ENCODE measurements at regions not wholly inside any gene's neighbourhood (a gene's known extent, or its start where the extent isn't known, plus 50 kb on each side); places are given as distances from the start of the nearest gene placed in this dataset.

GRCh38 chr7:13578294-13578693 lies 411.2 kb downstream of the ETV1 start:
- no peak for ATAC-seq
- TF ChIP-seq ZBTB33 (IDR thresholded peaks at IDR 0.05; ENCODE audit: extremely low read depth, insufficient replicate concordance, low read length) (no peak), CTCF (IDR thresholded peaks at IDR 0.05 in 2 of 3, conservative IDR thresholded peaks at IDR 0.05 in 1 of 3; ENCODE audit: borderline replicate concordance in 1 of 3, insufficient read depth in 1 of 3, low read depth in 2 of 3, low read length in 2 of 3) (no peak), CBX3 (IDR thresholded peaks at IDR 0.05; ENCODE audit: low read depth) (no peak), YY1 (IDR thresholded peaks at IDR 0.05; ENCODE audit: extremely low read depth, insufficient replicate concordance, low read depth, low read length) (no peak), CEBPB (IDR thresholded peaks at IDR 0.05; ENCODE audit: low read depth) (no peak), MAX (IDR thresholded peaks at IDR 0.05) (no peak), SRF (IDR thresholded peaks at IDR 0.05; ENCODE audit: low read depth) (no peak), REST (IDR thresholded peaks at IDR 0.05; ENCODE audit: low read depth) (no peak), FOSL1 (IDR thresholded peaks at IDR 0.05; ENCODE audit: low read depth) (no peak), EZH2 (IDR thresholded peaks at IDR 0.05) (no peak), ATF3 (IDR thresholded peaks at IDR 0.05) (no peak)
- Histone ChIP-seq H3K27me3 (ENCODE audit: insufficient read depth, low read length) (no peaks in the 10 kb centered on the region), H3K36me3 (ENCODE audit: control insufficient read depth in 1 of 2, insufficient read depth in 2 of 2, low read length in 2 of 2) (no peaks in the 10 kb centered on the region), H3K27ac (ENCODE audit: low read depth, low read length) (no peak overlapping the region), H3K4me1 (ENCODE audit: control insufficient read depth in 1 of 2, insufficient read depth in 2 of 2, low read length in 2 of 2) (no peaks in the 10 kb centered on the region), H3K9me2 (ENCODE audit: insufficient read depth) (no peaks in the 10 kb centered on the region), H3K4me2 (ENCODE audit: low read length) (no peak overlapping the region), H3K9ac (ENCODE audit: low read length) (no peak overlapping the region), H3K79me2 (ENCODE audit: insufficient read depth, low read length) (no peaks in the 10 kb centered on the region), H2AFZ (ENCODE audit: low read depth, low read length, poor library complexity, severe bottlenecking) (no peak overlapping the region), H3K4me3 (replicated peaks in 1 of 2; ENCODE audit: low read depth in 1 of 2, low read length in 2 of 2) (no peak overlapping the region), H3K9me3 (ENCODE audit: control insufficient read depth in 1 of 2, insufficient read depth in 1 of 2, low read depth in 1 of 2, low read length in 2 of 2) (no peaks in the 10 kb centered on the region), H4K20me1 (ENCODE audit: insufficient read depth) (no peaks in the 10 kb centered on the region)
- BruUV-seq (replicated peaks), result no TSS peak
- POLR2A ChIA-PET, result no interaction called here
- no peak for DNase-seq (ENCODE audit: low read depth, low spot score)
- intact Hi-C loops (cut with micrococcal nuclease), result no loop called here
- CTCF ChIA-PET, result no interaction called here
- RAD21 ChIA-PET (ENCODE audit: low non-redundant PET in 1 of 2, low total read pairs in 2 of 2, uncharacterized antibody in 2 of 2, unreplicated experiment in 2 of 2), result no interaction called here

Data from HCT116 (cell line).